Right cardiac atrium (tissue), 5 donors: ENCODE measurements at regions not wholly inside any gene's neighbourhood (a gene's known extent, or its start where the extent isn't known, plus 50 kb on each side); places are given as distances from the start of the nearest gene placed in this dataset.
"Not testable (repeated sequence)": the region's sequence is repeated elsewhere in the genome, so short reads cannot be mapped to it uniquely, and the experiment has no call there.

Experiments
- ATAC-seq, 2 donors: fragments of 200-7000 bp; cut with Tn5 transposase; one replicate each; pipeline versions ENCODE4 v1.8.0 to v1.9.1; 2020; ENCODE audit warnings: moderate library complexity in 2 of 2, mild to moderate bottlenecking in 1 of 2
- DNase-seq, 3 donors: peaks; one replicate each; pipeline ENCODE4 v3.0.0-alpha.2; 2020
- H3K27ac ChIP-seq: one replicate; pipeline ENCODE4 v1.5.1; 2013; ENCODE audit warnings: mild to moderate bottlenecking, low read length, control low read depth, moderate library complexity
- H3K27me3 ChIP-seq: one replicate; pipeline ENCODE4 v1.6.1; 2013; ENCODE audit not compliant: control insufficient read depth, insufficient read depth
- H3K4me1 ChIP-seq: one replicate; pipeline ENCODE4 v1.6.1; 2013; ENCODE audit warnings: low read length; ENCODE audit not compliant: control insufficient read depth, insufficient read depth
- H3K4me3 ChIP-seq: one replicate; pipeline ENCODE4 v1.5.1; 2013; ENCODE audit warnings: low read length, control low read depth
- H3K9me3 ChIP-seq: one replicate; pipeline ENCODE4 v1.6.1; 2013; ENCODE audit warnings: low read length; ENCODE audit not compliant: control insufficient read depth
- WGBS: extraction: QIAGEN DNeasy Blood & Tissue Kit; methylation state at CpG from one replicate; pipeline ENCODE4 v1.1.7; 2013; 5-methylcytosine and 5-hydroxymethylcytosine counted together
- intact Hi-C, 4 donors: fragments of 100-400 bp; cut with DNase I; formaldehyde crosslinking; loops; one replicate each; pipeline versions ENCODE4 v1.11.0 to v1.14.0; 2022 to 2023
- donor health status: healthy with polysubstance abuse.
- donor health status: DM: no; HTN: yes; CAD: no.
- donor health status: DM: no; HTN: no; CAD: no.
- donor health status: DM: no; HTN: yes; CAD: no; lungs with severe emphysema.
- donor health status: DM: yes; HTN: yes; CAD: no.

GRCh38 chr15:20624085-20624484 lies 82.5 kb upstream of the GOLGA6L6 start:
- peak in 2 of 3 donors; percentile 45 to 46 for DNase-seq
- H3K4me1 ChIP-seq, intact Hi-C loops, H3K27me3 ChIP-seq, H3K9me3 ChIP-seq, H3K27ac ChIP-seq, ATAC-seq, H3K4me3 ChIP-seq: not testable (repeated sequence)
- 60% methylated on average over 3 of the region's 3 CpGs for WGBS

DNA sequence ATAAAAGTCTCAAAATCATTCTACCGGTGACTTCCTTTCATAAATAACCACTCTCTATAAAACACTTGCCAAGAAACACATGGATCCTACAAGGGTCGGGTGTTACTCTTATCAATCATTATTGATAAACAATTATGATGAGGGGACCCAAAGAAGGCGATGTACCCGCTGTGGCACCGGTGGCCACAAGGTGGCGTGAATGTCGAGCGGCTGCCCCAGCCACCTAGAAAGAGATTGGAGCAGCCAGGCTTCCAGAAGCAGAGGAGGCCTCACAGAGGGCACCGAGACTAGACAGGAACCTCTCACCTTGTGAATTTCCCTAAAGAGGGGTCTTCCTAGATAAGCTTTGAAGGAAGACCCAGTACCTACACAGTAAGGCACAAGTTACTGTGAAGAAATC lies 80.5 kb upstream of the GOLGA6L6 start:
- ATAC-seq, H3K9me3 ChIP-seq, H3K27ac ChIP-seq, H3K4me3 ChIP-seq, intact Hi-C loops, H3K27me3 ChIP-seq, H3K4me1 ChIP-seq, DNase-seq: not testable (repeated sequence)
- WGBS: no CpG with 5 or more reads among the region's 9 CpGs

GRCh38 chr15:20614549-20614948 lies 72.9 kb upstream of the GOLGA6L6 start:
- WGBS: 61% methylated on average over 9 of the region's 10 CpGs
- peak in 1 of 3 donors; percentile 20 for DNase-seq
- intact Hi-C loops: not testable (repeated sequence)

GRCh38 chr15:20612796-20613195 lies 71.2 kb upstream of the GOLGA6L6 start:
- H3K4me3 ChIP-seq, H3K27me3 ChIP-seq, intact Hi-C loops, H3K9me3 ChIP-seq, H3K4me1 ChIP-seq, H3K27ac ChIP-seq, ATAC-seq, DNase-seq: not testable (repeated sequence)
- WGBS: 77% methylated on average over 14 of the region's 15 CpGs

More at GRCh38 chr15:20614549-20614948, 72.9 kb upstream of the GOLGA6L6 start:
- H3K4me1 ChIP-seq, ATAC-seq, H3K4me3 ChIP-seq, H3K9me3 ChIP-seq, H3K27me3 ChIP-seq, H3K27ac ChIP-seq: not testable (repeated sequence)

DNA sequence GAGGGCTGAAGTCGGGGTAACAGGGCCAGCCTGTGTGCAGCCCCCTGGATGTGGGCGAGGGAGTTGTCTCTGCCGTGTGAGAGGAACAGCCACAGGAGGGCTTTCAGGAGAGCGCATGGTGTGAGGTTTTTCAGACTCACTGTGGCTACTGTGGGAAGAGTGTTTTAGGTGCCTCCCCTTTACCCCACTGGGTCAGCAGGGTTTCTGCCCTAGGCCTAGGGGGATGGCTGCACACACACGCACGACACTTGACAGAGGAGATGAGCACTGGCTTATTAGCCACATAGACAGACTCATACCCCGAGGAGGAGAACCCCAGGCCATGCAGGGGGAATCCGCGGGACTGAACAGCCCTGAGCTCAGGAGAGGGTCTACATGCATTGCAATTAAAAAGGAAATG lies 70.8 kb upstream of the GOLGA6L6 start:
- H3K27ac ChIP-seq, H3K4me3 ChIP-seq, H3K4me1 ChIP-seq, H3K27me3 ChIP-seq, H3K9me3 ChIP-seq, intact Hi-C loops: not testable (repeated sequence)
- peak in 1 of 3 donors; percentile 37 for DNase-seq
- ATAC-seq: peak in 1 of 2 donors; percentile 34
- WGBS: 80% methylated on average over 9 of the region's 9 CpGs

DNA sequence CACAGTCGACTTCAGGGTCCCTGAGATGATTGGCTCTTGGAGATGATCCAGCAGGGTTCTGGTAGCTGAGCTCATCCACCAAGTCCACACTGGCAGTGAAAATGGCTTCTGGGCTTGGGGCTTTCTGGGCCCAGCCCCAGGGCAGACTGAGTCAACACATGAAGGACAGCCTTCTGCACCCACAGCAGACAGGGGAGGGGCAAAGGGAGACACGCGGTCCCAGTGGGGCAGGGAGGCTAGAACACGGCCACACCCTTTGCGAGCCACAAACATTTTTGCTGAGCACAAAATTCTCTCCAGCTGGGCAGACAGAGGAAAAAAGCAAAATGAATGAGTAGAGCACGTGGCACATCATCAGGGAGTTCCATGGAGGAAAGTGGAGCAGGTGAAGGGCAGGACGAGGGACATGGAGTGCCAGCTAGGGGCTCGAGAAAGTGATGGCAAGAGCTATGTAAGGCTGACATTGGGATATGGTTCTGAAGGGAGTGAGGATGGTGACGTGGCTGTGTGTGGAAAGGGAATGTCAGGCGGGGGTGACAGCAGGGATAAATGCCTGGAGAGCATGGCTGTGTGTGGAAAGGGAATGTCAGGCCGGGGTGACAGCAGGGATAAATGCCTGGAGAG lies 70.2 kb upstream of the GOLGA6L6 start:
- DNase-seq, H3K4me1 ChIP-seq, H3K27ac ChIP-seq, intact Hi-C loops, H3K4me3 ChIP-seq, ATAC-seq, H3K9me3 ChIP-seq, H3K27me3 ChIP-seq: not testable (repeated sequence)
- WGBS: 65% methylated on average over 5 of the region's 11 CpGs

- H3K27me3 ChIP-seq, H3K4me3 ChIP-seq, ATAC-seq, H3K9me3 ChIP-seq, H3K4me1 ChIP-seq, H3K27ac ChIP-seq, intact Hi-C loops: not testable (repeated sequence)
- peak in 1 of 3 donors; percentile 17 for DNase-seq
- 85% methylated on average over 5 of the region's 9 CpGs for WGBS
Observed at GRCh38 chr15:20608179-20608578, 66.6 kb upstream of the GOLGA6L6 start.

DNA sequence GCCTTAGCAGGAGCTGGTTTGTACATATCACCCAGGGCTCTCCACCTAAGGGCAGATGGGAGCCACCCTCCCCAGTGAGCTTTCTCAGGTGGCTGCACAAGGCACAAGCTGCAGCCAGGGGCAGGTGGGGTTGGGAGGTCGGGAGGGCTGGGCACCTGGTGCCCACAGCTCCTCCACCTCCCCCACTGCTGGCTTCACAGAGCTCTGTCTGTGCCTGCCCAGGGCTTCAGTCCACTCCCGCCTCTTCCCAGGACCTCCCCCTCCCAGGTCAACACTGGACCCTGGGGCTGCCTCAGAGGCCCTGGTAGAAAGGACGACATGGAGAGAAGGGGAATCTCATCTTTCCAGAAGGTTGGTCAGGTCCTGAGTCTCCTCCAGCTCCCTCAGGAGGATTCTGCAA lies 55.6 kb upstream of the GOLGA6L6 start:
- H3K27ac ChIP-seq, H3K9me3 ChIP-seq, ATAC-seq, intact Hi-C loops, DNase-seq, H3K4me1 ChIP-seq, H3K27me3 ChIP-seq, H3K4me3 ChIP-seq: not testable (repeated sequence)
- 68% methylated on average over 2 of the region's 3 CpGs for WGBS

- ATAC-seq: not testable (repeated sequence)
Observed at GRCh38 chr15:20594219-20594618, 52.6 kb upstream of the GOLGA6L6 start.

GRCh38 chr15:20591936-20592335 lies 50.3 kb upstream of the GOLGA6L6 start:
- H3K27ac ChIP-seq, H3K4me3 ChIP-seq, H3K4me1 ChIP-seq, intact Hi-C loops, H3K9me3 ChIP-seq, H3K27me3 ChIP-seq: not testable (repeated sequence)
- DNase-seq (peak in 2 of 3 donors; percentile 4 to 32), ATAC-seq (peak in 1 of 2 donors; percentile 35)
- WGBS: 91% methylated on average over 3 of the region's 6 CpGs

More at GRCh38 chr15:20594219-20594618, 52.6 kb upstream of the GOLGA6L6 start:
- intact Hi-C loops, H3K4me1 ChIP-seq, H3K4me3 ChIP-seq, H3K27ac ChIP-seq, H3K27me3 ChIP-seq, H3K9me3 ChIP-seq, DNase-seq: not testable (repeated sequence)
- WGBS: 61% methylated on average over 3 of the region's 5 CpGs
